ENCODE measurements at regions not wholly inside any gene's neighbourhood (a gene's known extent, or its start where the extent isn't known, plus 50 kb on each side); places are given as distances from the start of the nearest gene placed in this dataset.

GRCh38 chr2:134089454-134089853 lies 164.4 kb upstream of the MGAT5 start:
- Histone ChIP-seq H3K9me3 (ENCODE audit: control insufficient read depth, low read length) (peaks cover 4% of the 10 kb centered on the region), H3K27ac (ENCODE audit: low read depth, low read length) (no peak overlapping the region), H3K9ac (ENCODE audit: extremely low read depth, low read length, poor library complexity, severe bottlenecking) (no peak overlapping the region), H3K4me1 (ENCODE audit: control insufficient read depth, insufficient read depth, low read length) (no peaks in the 10 kb centered on the region), H3K36me3 (ENCODE audit: control insufficient read depth, insufficient read depth, low read length) (no peaks in the 10 kb centered on the region), H3K27me3 (ENCODE audit: control insufficient read depth, insufficient read depth, low read length, poor library complexity, severe bottlenecking) (peaks cover 8% of the 10 kb centered on the region), H3K4me3 (ENCODE audit: low read length) (no peak overlapping the region)
- TF ChIP-seq CTCF (conservative IDR thresholded peaks at IDR 0.05), result no peak
- DNase-seq, result no peak
- Mint-ChIP-seq H3K27me3 (ENCODE audit: insufficient read depth) (peaks cover 6% of the 10 kb centered on the region), H3K27ac (no peak overlapping the region), H3K9me3 (peaks cover 2% of the 10 kb centered on the region), H3K36me3 (ENCODE audit: low read depth) (peaks cover 2% of the 10 kb centered on the region), H3K4me1 (peaks cover 25% of the 10 kb centered on the region), H3K4me3 (no peak overlapping the region)
- WGBS, 2 experiments (ENCODE audit: insufficient coverage in 1 of 2, insufficient read length in 1 of 2), result 91 to 100% methylated on average over 2 of the region's 2 CpGs

- Mint-ChIP-seq H3K36me3 (ENCODE audit: low read depth) (no peaks in the 10 kb centered on the region), H3K27me3 (ENCODE audit: insufficient read depth) (no peaks in the 10 kb centered on the region), H3K4me3 (no peak overlapping the region), H3K27ac (no peak overlapping the region), H3K9me3 (peaks cover 4% of the 10 kb centered on the region), H3K4me1 (peaks cover 51% of the 10 kb centered on the region)
- Histone ChIP-seq H3K27ac (ENCODE audit: low read depth, low read length) (no peak overlapping the region), H3K4me3 (ENCODE audit: low read length) (no peak overlapping the region), H3K27me3 (ENCODE audit: control insufficient read depth, insufficient read depth, low read length, poor library complexity, severe bottlenecking) (no peaks in the 10 kb centered on the region), H3K36me3 (ENCODE audit: control insufficient read depth, insufficient read depth, low read length) (no peaks in the 10 kb centered on the region), H3K4me1 (ENCODE audit: control insufficient read depth, insufficient read depth, low read length) (peaks cover 16% of the 10 kb centered on the region), H3K9ac (ENCODE audit: extremely low read depth, low read length, poor library complexity, severe bottlenecking) (no peak overlapping the region), H3K9me3 (ENCODE audit: control insufficient read depth, low read length) (peaks cover 12% of the 10 kb centered on the region)
- WGBS, 2 experiments (ENCODE audit: insufficient coverage in 1 of 2, insufficient read length in 1 of 2), result 83 to 94% methylated on average over 1 to 4 of the region's 4 CpGs
- no peak for DNase-seq
- TF ChIP-seq CTCF (conservative IDR thresholded peaks at IDR 0.05), result no peak
These were observed 156.1 kb upstream of the MGAT5 start for GRCh38 chr2:134097740-134098139.

GRCh38 chr2:134098321-134098720 lies 155.6 kb upstream of the MGAT5 start:
- H3K36me3 Mint-ChIP-seq (ENCODE audit: low read depth), result no peaks in the 10 kb centered on the region
- no peak overlapping the region for H3K27ac ChIP-seq (ENCODE audit: low read depth, low read length)
- TF ChIP-seq CTCF (conservative IDR thresholded peaks at IDR 0.05), result no peak
- no peaks in the 10 kb centered on the region for H3K36me3 ChIP-seq (ENCODE audit: control insufficient read depth, insufficient read depth, low read length)
- H3K4me3 Mint-ChIP-seq, result no peak overlapping the region
- peaks cover 55% of the 10 kb centered on the region for H3K4me1 Mint-ChIP-seq
- WGBS, 2 experiments (ENCODE audit: insufficient coverage in 1 of 2, insufficient read length in 1 of 2), result 95 to 100% methylated on average over 3 of the region's 3 CpGs
- H3K27me3 Mint-ChIP-seq (ENCODE audit: insufficient read depth), result no peaks in the 10 kb centered on the region
- peaks cover 12% of the 10 kb centered on the region for H3K9me3 ChIP-seq (ENCODE audit: control insufficient read depth, low read length)
- H3K4me1 ChIP-seq (ENCODE audit: control insufficient read depth, insufficient read depth, low read length), result peaks cover 16% of the 10 kb centered on the region
- H3K4me3 ChIP-seq (ENCODE audit: low read length), result no peak overlapping the region
- no peak for DNase-seq
- H3K9ac ChIP-seq (ENCODE audit: extremely low read depth, low read length, poor library complexity, severe bottlenecking), result no peak overlapping the region
- H3K9me3 Mint-ChIP-seq, result peaks cover 4% of the 10 kb centered on the region
- no peak overlapping the region for H3K27ac Mint-ChIP-seq
- no peaks in the 10 kb centered on the region for H3K27me3 ChIP-seq (ENCODE audit: control insufficient read depth, insufficient read depth, low read length, poor library complexity, severe bottlenecking)
